Esophagus (tissue), 2 donors: ENCODE measurements at regions not wholly inside any gene's neighbourhood (a gene's known extent, or its start where the extent isn't known, plus 50 kb on each side); places are given as distances from the start of the nearest gene placed in this dataset.

ENCODE experiments used
- H3K27ac ChIP-seq, 2 donors: one replicate each; pipeline ENCODE4 v1.5.1; 2013; ENCODE audit warnings: low read depth in 2 of 2, mild to moderate bottlenecking in 2 of 2, inconsistent platforms in 1 of 2, low read length in 1 of 2, moderate library complexity in 1 of 2
- H3K27me3 ChIP-seq, 2 donors: one replicate each; pipeline ENCODE4 v1.6.1; 2013; ENCODE audit warnings: low read length in 2 of 2, control low read depth in 1 of 2, mild to moderate bottlenecking in 1 of 2; ENCODE audit not compliant: insufficient read depth in 2 of 2, control insufficient read depth in 1 of 2
- H3K36me3 ChIP-seq, 2 donors: one replicate each; pipeline ENCODE4 v1.6.1; 2013; ENCODE audit warnings: low read length in 1 of 2; ENCODE audit not compliant: control insufficient read depth in 2 of 2, insufficient read depth in 2 of 2
- H3K4me1 ChIP-seq, 2 donors: one replicate each; pipeline ENCODE4 v1.6.1; 2013; ENCODE audit warnings: low read length in 1 of 2; ENCODE audit not compliant: control insufficient read depth in 2 of 2, insufficient read depth in 2 of 2
- H3K4me3 ChIP-seq, 2 donors: one replicate each; pipeline ENCODE4 v1.5.1; 2013; ENCODE audit warnings: low read length in 2 of 2, mild to moderate bottlenecking in 2 of 2, low read depth in 1 of 2, moderate library complexity in 1 of 2
- H3K9me3 ChIP-seq, 2 donors: one replicate each; pipeline ENCODE4 v1.6.1; 2013; ENCODE audit warnings: mild to moderate bottlenecking in 2 of 2, low read depth in 1 of 2, low read length in 1 of 2, moderate library complexity in 1 of 2; ENCODE audit not compliant: control insufficient read depth in 2 of 2, insufficient read depth in 1 of 2
- WGBS, 2 donors: extraction: QIAGEN DNeasy Blood & Tissue Kit; methylation state at CpG; one replicate each; pipeline ENCODE4 v1.1.7; 2013; 5-methylcytosine and 5-hydroxymethylcytosine counted together
- donor health status: healthy with polysubstance abuse.
- donor health status: Bipolar disorder and iron deficiency.

DNA sequence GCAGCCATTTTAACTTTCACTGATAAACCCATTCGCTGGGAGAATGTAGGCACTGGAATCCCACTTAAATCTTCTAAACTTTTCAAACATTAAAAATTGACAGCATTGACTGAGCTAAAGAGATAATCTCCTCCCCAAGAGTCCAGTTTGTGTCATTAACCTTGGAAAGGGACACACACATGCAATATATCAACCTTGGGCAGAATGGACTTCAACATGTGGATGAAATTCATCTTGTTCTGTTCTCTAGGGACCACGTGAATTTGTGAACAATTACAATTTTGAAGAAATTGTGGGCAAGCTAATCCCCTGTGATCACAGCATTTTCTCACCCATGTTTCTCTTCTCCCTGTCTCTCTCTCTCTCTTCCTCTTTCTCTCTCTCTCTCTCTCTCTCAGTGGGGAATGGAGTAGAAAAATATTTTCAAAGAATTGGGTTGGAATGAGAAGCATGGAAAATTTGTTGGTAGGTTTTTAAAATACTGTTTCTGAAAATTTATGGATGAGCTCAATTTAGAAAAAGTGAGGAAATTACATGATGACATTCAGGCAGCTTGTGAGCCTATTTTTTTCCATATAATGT, 553.7 kb downstream of the EBF1 start:
- Histone ChIP-seq H3K4me3 (no peak overlapping the region), H3K9me3 (no peaks in the 10 kb centered on the region), H3K4me1 (no peaks in the 10 kb centered on the region), H3K36me3 (no peaks in the 10 kb centered on the region), H3K27me3 (no peaks in the 10 kb centered on the region), H3K27ac (no peak overlapping the region)
- 66 to 80% methylated on average over 2 of the region's 2 CpGs for WGBS, 2 donors

GRCh38 chr5:158544388-158545339, 555.1 kb downstream of the EBF1 start:
- no peak overlapping the region for H3K4me3 ChIP-seq
- no peaks in the 10 kb centered on the region for H3K36me3 ChIP-seq
- 94 to 96% methylated on average over 3 of the region's 3 CpGs for WGBS, 2 donors
- no peak overlapping the region for H3K27ac ChIP-seq
- no peaks in the 10 kb centered on the region for H3K9me3 ChIP-seq
- no peaks in the 10 kb centered on the region for H3K27me3 ChIP-seq
- H3K4me1 ChIP-seq, result no peaks in the 10 kb centered on the region

DNA sequence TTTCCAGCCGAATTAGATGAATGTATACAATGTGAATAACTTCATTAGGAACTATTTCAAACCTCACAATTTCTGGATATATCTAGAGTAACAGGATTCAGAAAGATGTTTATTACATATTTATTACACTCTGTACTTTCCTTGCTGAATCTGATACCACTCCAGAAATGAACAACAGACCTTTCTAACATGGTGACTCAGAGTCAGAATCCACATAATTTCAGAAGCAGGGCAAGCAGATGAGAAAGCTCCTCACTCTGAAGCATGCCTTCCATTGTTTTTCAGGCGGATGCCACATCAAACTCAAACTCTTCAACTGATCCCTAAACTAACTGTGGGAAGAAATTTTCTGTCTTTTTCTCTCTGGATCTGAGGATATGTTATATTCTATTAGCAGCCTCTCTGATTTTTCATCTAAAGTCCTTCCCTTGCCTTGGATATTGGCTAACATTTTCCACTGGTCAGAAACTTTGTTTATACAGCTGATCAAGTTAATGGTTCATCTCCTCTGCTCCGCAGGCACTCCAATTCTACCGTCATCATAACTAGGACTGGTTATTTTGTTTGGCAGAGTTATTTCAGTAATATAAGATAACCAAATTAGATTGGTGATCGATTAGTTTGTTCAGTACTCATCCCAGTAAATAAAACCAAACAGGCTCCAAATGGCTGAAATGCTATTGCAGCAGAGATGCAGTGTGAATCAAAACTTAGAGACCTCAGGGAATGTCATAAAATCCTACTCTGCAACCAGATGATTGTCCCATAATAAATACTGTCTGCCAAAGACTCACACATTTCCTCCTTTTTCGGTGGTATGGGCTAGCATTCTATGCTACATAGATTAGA, 556.0 kb downstream of the EBF1 start:
- 51 to 65% methylated on average over 6 of the region's 6 CpGs for WGBS, 2 donors
- Histone ChIP-seq H3K4me3 (no peak overlapping the region), H3K9me3 (no peaks in the 10 kb centered on the region), H3K27ac (no peak overlapping the region), H3K27me3 (no peaks in the 10 kb centered on the region), H3K36me3 (no peaks in the 10 kb centered on the region), H3K4me1 (no peaks in the 10 kb centered on the region)

GRCh38 chr5:158541536-158542297, 558.0 kb downstream of the EBF1 start:
- no peaks in the 10 kb centered on the region for H3K27me3 ChIP-seq
- no peak overlapping the region for H3K4me3 ChIP-seq
- H3K9me3 ChIP-seq, result no peaks in the 10 kb centered on the region
- no peaks in the 10 kb centered on the region for H3K36me3 ChIP-seq
- no peaks in the 10 kb centered on the region for H3K4me1 ChIP-seq
- no peak overlapping the region for H3K27ac ChIP-seq
- 64 to 65% methylated on average over 9 of the region's 9 CpGs for WGBS, 2 donors

- WGBS, 2 donors, result 58 to 59% methylated on average over 7 of the region's 7 CpGs
- H3K4me3 ChIP-seq, result no peak overlapping the region
- H3K9me3 ChIP-seq, result no peaks in the 10 kb centered on the region
- no peaks in the 10 kb centered on the region for H3K27me3 ChIP-seq
- H3K4me1 ChIP-seq, result no peaks in the 10 kb centered on the region
- H3K27ac ChIP-seq, result no peak overlapping the region
- H3K36me3 ChIP-seq, result no peaks in the 10 kb centered on the region
Measured at GRCh38 chr5:158538506-158539074, 561.1 kb downstream of the EBF1 start.

- H3K27ac ChIP-seq, result no peak overlapping the region
- H3K9me3 ChIP-seq, result no peaks in the 10 kb centered on the region
- H3K27me3 ChIP-seq, result no peaks in the 10 kb centered on the region
- WGBS, 2 donors, result 66 to 83% methylated on average over 2 of the region's 2 CpGs
- H3K36me3 ChIP-seq, result no peaks in the 10 kb centered on the region
- H3K4me3 ChIP-seq, result no peak overlapping the region
- no peaks in the 10 kb centered on the region for H3K4me1 ChIP-seq
Measured at GRCh38 chr5:158537366-158537765, 562.4 kb downstream of the EBF1 start.

- H3K4me1 ChIP-seq, result no peaks in the 10 kb centered on the region
- 87 to 90% methylated on average over 10 of the region's 10 CpGs for WGBS, 2 donors
- no peaks in the 10 kb centered on the region for H3K36me3 ChIP-seq
- H3K9me3 ChIP-seq, result no peaks in the 10 kb centered on the region
- no peaks in the 10 kb centered on the region for H3K27me3 ChIP-seq
- H3K4me3 ChIP-seq, result no peak overlapping the region
- no peak overlapping the region for H3K27ac ChIP-seq
Measured at GRCh38 chr5:158534203-158534602, 565.5 kb downstream of the EBF1 start.

GRCh38 chr5:158532739-158533138, 567.0 kb downstream of the EBF1 start:
- Histone ChIP-seq H3K4me3 (no peak overlapping the region), H3K27me3 (no peaks in the 10 kb centered on the region), H3K36me3 (no peaks in the 10 kb centered on the region), H3K9me3 (no peaks in the 10 kb centered on the region), H3K27ac (no peak overlapping the region), H3K4me1 (no peaks in the 10 kb centered on the region)
- 74 to 84% methylated on average over 5 of the region's 5 CpGs for WGBS, 2 donors

GRCh38 chr5:158531860-158532259, 567.9 kb downstream of the EBF1 start:
- no peaks in the 10 kb centered on the region for H3K36me3 ChIP-seq
- H3K27ac ChIP-seq, result no peak overlapping the region
- 83 to 90% methylated on average over 2 of the region's 2 CpGs for WGBS, 2 donors

More at GRCh38 chr5:158531860-158532259, 567.9 kb downstream of the EBF1 start:
- Histone ChIP-seq H3K4me3 (no peak overlapping the region), H3K9me3 (no peaks in the 10 kb centered on the region), H3K27me3 (no peaks in the 10 kb centered on the region), H3K4me1 (no peaks in the 10 kb centered on the region)
